Mucosa of stomach (tissue), 1 donor: ENCODE measurements at regions not wholly inside any gene's neighbourhood (a gene's known extent, or its start where the extent isn't known, plus 50 kb on each side); places are given as distances from the start of the nearest gene placed in this dataset.
"Not testable (repeated sequence)": the region's sequence is repeated elsewhere in the genome, so short reads cannot be mapped to it uniquely, and the experiment has no call there.

Source experiments
- H3K27me3 ChIP-seq: one replicate; pipeline ENCODE4 v1.7.0; 2013; ENCODE audit warnings: mild to moderate bottlenecking, low read length; ENCODE audit not compliant: control insufficient read depth, insufficient read depth
- H3K36me3 ChIP-seq: one replicate; pipeline ENCODE4 v1.7.0; 2013; ENCODE audit warnings: low read length; ENCODE audit not compliant: control insufficient read depth, insufficient read depth
- H3K4me1 ChIP-seq: one replicate; pipeline ENCODE4 v1.7.0; 2013; ENCODE audit warnings: mild to moderate bottlenecking, low read length; ENCODE audit not compliant: control insufficient read depth, insufficient read depth
- H3K4me3 ChIP-seq: one replicate; pipeline ENCODE4 v1.7.0; 2013; ENCODE audit warnings: low read length
- H3K9ac ChIP-seq: one replicate; pipeline ENCODE4 v1.7.0; 2013; ENCODE audit warnings: mild to moderate bottlenecking, low read length, moderate library complexity
- H3K9me3 ChIP-seq: one replicate; pipeline ENCODE4 v1.7.0; 2013; ENCODE audit warnings: mild to moderate bottlenecking, low read length, moderate library complexity; ENCODE audit not compliant: control insufficient read depth
- donor health status: Pancreatic carcinoma.

DNA sequence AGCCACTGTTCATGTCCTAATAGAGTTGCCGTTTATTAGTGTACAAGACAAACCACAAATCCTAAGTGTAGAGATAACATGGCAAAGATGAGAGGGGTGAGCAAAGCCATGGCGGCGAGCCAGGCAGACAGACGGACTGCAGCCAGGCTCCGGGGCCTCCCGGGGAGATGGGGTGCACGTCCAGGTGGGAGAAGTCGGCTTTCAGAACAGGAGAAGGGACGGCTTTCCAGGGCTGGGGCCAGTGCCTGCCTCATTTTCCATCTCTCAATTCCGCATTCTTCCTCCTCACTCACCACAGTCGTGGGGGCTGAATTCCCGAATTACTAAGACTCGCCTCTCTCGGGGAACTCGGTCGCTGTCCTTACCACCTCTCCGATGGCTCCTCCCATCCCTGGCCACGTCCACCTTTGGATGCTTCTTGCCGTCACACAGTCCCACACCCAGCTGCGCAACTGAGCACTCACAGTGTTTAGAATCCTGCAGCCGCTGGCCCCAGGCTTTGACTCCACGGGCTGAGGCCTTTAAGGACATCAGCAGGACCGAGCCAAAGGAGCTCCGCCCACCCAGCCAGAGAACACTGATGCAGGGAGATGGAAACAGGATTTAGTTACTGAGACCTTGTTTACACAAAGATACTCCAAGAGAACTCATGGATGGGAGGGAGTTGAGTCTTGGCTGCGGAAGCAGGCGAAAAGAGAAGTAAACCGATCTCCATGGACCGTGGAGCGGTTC, 59.7 kb downstream of the RNF112 start:
- Histone ChIP-seq H3K27me3 (no peaks in the 10 kb centered on the region), H3K36me3 (no peaks in the 10 kb centered on the region), H3K9ac (peak overlapping the region; percentile 3), H3K4me3 (no peak overlapping the region), H3K4me1 (peaks cover 4% of the 10 kb centered on the region), H3K9me3 (no peaks in the 10 kb centered on the region)

- H3K4me1 ChIP-seq, H3K27me3 ChIP-seq, H3K36me3 ChIP-seq, H3K4me3 ChIP-seq, H3K9me3 ChIP-seq, H3K9ac ChIP-seq: not testable (repeated sequence)
These were observed 59.2 kb upstream of the SLC47A1 start for GRCh38 chr17:19474405-19474804.

DNA sequence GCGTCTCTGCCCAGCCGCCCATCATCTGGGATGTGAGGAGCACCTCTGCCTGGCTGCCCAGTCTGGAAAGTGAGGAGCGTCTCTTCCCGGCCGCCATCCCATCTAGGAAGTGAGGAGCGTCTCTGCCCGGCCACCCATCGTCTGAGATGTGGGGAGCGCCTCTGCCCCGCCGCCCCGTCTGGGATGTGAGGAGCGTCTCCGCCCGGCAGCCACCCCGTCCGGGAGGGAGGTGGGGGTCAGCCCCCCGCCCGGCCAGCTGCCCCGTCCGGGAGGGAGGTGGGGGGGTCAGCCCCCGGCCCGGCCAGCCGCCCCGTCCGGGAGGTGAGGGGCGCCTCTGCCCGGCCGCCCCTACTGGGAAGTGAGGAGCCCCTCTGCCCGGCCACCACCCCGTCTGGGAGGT, 57.9 kb upstream of the SLC47A1 start:
- not testable (repeated sequence) for H3K36me3 ChIP-seq, H3K9me3 ChIP-seq, H3K4me3 ChIP-seq, H3K4me1 ChIP-seq, H3K27me3 ChIP-seq, H3K9ac ChIP-seq

DNA sequence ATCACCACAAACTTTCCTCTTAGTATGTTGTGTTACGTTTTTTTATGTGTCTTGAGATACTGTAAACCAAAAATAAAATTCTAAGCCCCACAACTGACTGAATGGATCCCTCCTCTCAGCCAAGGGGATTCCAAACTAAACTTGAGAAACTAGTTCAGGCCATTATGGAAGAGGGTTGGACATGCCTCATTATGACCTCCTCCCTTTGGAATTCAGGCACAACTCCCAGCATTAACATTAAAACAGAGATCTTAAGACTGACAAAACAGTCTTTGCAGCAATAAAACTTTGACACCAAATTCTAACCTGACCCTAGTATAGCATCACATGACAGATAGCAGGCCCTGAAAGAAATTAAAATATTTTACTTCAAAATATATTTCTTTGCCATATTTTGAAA, 51.1 kb upstream of the SLC47A1 start:
- no peak overlapping the region for H3K9ac ChIP-seq
- H3K36me3 ChIP-seq: no peaks in the 10 kb centered on the region
- H3K4me1 ChIP-seq: no peaks in the 10 kb centered on the region
- no peak overlapping the region for H3K4me3 ChIP-seq
- H3K27me3 ChIP-seq: no peaks in the 10 kb centered on the region
- H3K9me3 ChIP-seq: no peaks in the 10 kb centered on the region
